NCI-H2081 (cell line): ENCODE measurements at regions not wholly inside any gene's neighbourhood (a gene's known extent, or its start where the extent isn't known, plus 50 kb on each side); places are given as distances from the start of the nearest gene placed in this dataset.
"Not testable (repeated sequence)": the region's sequence is repeated elsewhere in the genome, so short reads cannot be mapped to it uniquely, and the experiment has no call there.

Experiments used
- DNase-seq, 2 experiments: peaks; one replicate each; lab custom pipeline; 2025; lab: John Stamatoyannopoulos, UW

DNA sequence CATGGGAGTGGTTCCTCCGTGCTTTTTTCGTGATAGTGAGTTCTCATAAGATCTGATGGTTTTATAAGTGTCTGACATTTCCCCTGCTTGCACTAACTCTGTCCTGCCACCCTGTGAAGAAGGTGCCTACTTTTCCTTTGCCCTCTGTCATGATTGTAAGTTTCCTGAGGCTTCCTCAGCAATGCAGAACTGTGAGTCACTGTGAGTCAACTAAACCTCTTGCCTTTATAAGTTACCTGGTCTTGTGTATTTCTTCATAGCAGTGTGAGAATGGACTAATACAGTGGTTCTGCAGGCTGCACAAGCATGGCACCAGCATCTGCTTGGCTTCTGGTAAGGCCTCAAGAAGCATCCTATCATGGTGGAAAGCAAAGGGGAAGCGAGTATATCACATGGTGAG is 1144.6 kb downstream of the SORCS3 start:
- no peak for DNase-seq

GRCh38 chr10:105783936-105784483 is 1142.9 kb downstream of the SORCS3 start:
- DNase-seq: no peak

DNA sequence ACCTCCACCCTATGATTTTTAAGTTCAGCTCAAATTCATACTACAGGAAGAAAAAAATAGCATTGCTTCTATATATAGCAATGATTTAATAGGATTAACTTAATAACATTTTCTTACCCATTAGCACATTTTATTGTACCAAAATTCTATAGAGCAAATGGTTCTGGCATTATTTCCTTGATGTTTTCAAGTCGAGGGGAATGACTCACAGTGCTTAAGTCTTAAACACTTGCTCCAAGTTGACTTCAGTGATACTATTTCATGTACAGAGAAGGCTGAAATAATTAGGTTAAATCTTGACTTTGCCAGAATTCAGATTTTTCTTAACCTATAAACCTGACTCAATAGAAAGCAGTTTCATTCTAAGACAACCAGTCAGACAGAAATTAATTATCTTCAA is 1133.8 kb downstream of the SORCS3 start:
- DNase-seq: no peak

DNA sequence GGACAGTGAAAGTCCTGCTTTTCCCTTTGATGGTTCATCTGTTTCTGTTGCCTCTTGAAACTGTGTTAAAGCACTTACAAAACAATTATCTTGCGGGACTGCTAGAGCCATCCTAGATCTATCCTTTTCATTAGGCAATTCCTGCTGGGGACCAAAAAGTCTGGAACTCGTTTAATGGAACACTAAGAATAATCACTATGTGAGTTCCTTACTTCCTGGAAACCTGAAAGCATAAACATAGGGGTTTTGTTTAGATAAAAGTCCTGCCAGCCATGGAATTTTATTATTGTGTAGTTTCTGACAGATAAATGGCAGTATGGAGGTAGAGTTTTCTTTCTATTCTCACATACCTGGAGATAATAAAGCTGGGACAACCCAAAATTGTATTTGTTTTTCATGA is 1133.3 kb downstream of the SORCS3 start:
- no peak for DNase-seq

- no peak for DNase-seq
Observed at GRCh38 chr10:105770524-105771212, 1129.6 kb downstream of the SORCS3 start.

DNA sequence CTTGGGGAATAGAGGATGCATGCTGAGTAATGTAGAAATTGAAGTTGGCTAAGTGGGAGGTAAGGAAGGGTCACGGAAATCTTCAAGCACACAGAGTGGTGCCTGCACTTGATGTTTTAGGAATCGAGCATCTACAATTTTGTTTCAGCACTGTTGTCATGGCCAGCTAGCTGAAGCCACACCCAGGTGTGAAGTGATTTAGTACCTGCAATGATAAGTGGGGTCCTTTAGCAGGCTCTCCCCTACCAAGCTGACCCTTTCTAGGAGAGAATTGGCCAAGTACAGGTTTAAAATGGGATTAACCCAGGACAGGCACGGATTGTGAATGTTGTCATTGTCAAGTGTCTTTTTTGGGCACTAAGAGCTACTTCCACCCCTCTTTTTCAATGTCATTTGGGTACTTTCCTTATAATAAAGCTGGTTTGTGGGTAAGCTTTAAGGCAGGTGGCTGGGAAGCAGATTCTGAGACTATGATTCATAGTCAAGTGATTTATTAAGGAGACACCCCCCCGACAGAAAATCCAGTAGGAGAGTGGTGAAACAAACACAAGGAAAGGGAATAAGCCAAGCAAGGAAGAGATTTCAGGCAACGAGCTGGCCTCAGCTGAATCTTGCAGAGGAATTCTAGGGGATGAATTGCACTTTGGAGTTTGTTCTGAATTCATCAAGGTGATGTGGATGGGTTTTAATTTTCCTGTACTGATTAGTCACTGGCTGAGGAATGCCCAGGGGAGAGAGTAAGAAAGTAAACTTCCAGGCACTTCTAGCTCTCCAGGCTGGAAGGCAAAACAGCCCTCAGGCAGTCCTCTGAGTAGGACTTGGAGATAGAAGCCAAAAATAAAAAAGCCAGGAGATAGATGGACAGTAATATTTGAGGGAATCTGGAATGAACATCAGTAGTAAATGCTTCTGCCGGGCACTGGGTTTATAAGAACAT is 1128.4 kb downstream of the SORCS3 start:
- no peak for DNase-seq

GRCh38 chr10:105763611-105764010 is 1122.5 kb downstream of the SORCS3 start:
- DNase-seq: no peak

DNA sequence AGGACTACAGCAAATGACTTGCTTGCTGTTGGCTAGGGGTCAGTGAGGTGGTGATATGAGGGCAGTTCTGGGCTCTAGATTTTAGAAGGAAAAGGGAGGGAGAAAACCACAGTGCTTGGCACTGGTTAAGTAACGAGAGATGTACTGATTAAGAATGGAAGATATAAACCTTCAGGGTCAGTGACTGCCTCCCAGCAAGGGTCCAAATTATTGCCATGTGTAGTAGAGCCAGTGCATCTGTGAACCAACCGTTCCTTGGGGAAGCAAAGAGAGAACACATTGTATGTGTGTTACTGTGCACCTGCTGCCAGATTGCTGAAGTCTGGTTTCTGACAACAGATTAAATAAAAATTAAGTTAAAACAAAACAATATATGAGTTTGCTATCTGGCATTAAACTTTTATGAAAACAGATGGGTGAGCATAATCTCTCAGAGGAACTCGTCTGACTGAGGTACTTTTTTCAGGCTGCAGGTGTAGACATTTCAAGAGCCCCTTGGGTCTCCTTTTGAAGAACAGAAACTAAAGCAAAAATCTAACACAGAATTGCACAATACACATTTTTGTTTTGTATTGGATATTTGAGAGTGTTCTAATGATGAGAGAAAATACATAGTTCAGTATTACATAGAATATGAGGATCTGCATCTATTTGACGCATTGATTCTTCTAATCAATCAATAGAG is 1120.6 kb downstream of the SORCS3 start:
- DNase-seq: no peak

- DNase-seq: no peak
Observed at GRCh38 chr10:105759669-105760068, 1118.6 kb downstream of the SORCS3 start.

- DNase-seq: no peak
Observed at GRCh38 chr10:105758209-105758998, 1117.3 kb downstream of the SORCS3 start.

DNA sequence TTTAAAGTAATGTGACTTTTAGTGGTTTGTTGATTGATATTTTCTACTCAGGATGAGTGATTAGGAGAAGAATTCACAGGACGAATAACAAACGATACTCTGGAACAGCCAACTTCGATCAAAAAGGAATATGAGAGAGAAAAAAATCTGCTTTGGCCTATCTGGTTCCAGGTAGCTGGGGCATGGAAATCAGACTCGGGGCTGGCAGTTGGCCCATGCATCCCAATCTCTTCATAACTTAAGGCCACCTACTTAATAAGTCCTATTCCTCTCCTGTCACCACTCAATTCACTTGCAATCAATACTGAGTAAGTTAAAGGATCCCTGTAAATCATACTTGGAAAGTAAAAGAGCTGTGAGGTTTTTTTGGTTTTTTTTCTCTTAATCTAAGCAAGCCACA is 1116.2 kb downstream of the SORCS3 start:
- no peak for DNase-seq

DNA sequence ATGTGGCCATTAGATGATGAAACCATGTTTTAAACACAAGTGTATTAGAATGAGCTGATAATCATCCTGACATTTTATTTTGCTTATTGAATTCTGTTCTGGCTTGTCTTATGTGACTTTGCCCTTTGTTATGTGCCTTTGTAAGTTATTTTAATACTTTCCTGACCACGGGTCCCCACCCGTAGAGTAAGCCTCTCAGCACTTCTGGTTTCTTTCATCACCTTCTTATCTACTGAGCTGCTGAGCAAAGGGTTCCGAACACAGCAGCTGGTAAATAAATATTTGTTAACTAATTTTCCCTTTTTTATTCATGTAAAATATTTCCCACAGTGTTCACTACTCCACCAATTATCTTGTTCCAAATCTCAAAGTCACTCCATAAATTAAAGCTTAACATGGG is 1115.3 kb downstream of the SORCS3 start:
- no peak for DNase-seq

- no peak for DNase-seq
Observed at GRCh38 chr10:105751688-105752087, 1110.6 kb downstream of the SORCS3 start.

GRCh38 chr10:105745596-105746148 is 1104.6 kb downstream of the SORCS3 start:
- DNase-seq: no peak

DNA sequence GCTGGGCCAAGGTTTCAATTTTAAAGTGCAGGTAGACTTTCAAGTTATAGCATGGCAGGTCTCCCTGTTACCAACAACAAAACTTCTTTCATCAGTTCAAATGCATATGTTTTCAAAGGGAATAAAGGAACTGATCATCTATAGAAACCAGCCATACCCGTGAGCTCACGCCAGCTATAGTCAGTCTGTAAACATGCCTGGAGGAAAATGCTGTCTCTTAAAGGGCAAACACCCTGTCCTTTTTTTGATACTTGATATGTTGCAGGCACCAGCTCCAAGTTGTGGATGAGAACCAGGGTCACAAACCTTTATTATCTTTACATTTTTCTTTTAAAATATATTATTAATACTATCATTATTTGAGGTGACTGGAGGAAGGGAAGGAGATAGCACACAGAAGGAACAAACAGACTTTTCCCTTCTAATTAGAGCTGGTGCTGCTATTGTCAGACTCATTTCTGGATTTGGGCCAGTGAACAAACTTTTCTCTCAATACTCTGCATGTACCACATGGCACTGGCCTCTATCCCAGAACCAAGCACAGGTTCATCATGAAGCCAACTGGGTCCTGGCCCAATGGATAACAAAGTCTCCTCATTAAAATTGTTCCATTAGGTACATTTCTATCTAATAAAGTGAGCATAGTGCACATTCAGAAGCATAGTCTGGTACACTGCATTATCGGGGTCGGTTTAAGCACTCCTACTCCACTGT is 1102.4 kb downstream of the SORCS3 start:
- no peak for DNase-seq

DNA sequence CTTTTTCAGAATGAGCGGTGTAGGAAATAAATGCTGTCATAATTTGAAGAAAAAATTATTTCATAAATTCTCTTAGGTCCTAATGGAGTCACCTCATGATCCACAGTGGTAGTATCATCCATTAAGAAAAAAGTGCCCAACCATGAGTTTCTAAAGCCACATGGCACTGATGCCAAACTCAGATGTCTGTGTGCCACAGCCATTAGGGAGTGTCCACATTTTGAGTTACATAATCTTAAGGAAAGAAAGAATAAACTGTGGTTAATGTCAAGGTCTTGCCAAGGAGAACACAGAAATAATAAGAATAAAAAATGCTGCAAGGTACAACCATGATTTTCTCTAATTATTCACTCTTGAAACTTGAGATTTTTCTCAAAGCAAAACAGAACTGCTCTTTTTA is 1101.8 kb downstream of the SORCS3 start:
- DNase-seq: no peak

DNA sequence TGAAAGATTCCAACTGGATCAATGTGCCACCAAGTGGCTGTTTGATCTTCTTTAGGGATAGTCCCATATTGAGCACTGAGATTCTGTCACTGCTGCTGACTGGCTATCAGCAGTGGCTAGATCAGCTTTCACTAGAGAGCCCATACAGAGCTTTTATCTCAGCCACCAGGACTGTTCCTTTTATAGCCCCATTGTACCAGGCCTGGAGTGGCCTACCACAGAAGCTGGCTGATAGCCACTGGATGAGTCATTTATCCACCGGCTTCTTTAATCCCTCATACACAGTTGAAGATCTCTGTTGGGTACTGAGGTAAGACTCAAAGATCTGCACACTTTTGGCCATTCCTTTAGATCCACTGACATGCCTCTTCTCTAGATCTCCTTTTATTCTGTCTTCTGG is 1101.1 kb downstream of the SORCS3 start:
- DNase-seq: no peak

GRCh38 chr10:105734479-105734878 is 1093.4 kb downstream of the SORCS3 start:
- DNase-seq: no peak

DNA sequence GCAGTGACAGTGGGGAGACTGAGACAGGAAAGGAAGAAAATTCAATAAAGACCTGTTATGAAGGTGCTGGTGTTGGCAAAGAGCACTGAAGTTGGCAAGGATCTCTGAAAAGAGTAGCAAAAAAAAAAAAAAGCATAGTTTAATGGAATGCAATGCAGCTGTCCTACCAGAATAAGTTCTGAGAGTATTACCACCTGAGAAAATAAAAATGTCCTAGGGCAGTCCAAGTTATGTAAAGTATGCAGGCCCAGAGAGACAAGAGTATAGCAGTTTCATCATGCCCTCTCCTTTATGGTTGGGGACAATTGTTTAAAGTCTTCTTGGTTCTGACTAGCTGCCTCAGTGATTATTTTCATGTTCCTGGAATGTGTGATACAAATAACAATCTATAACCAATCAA is 1092.8 kb downstream of the SORCS3 start:
- no peak for DNase-seq

GRCh38 chr10:105729428-105729827 is 1088.3 kb downstream of the SORCS3 start:
- no peak for DNase-seq

DNA sequence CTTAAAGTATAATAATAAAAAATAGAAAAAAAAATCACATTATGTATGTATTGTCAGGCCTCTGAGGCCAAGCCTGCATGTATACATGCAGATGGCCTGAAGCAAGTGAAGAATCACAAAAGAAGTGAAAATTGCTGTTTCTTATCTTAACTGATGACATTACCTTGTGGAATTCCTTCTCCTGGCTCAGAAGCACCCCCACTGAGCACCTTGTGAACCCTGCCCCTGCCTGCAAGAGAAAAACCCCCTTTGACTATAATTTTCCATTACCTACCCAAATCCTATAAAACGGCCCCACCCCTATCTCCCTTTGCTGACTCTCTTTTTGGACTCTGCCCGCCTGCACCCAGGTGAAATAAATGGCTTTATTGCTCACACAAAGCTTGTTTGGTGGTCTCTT is 1086.5 kb downstream of the SORCS3 start:
- not testable (repeated sequence) for DNase-seq
